Stimulated activated CD4-positive, alpha-beta T cell treated with anti-CD3 and anti-CD28 coated beads, Interleukin-1b, Interleukin-23, amount 100 ng/mL, for 1 hour (primary cell): ENCODE measurements at regions not wholly inside any gene's neighbourhood (a gene's known extent, or its start where the extent isn't known, plus 50 kb on each side); places are given as distances from the start of the nearest gene placed in this dataset.

Source experiments
- DNase-seq, 2 donors: peaks; one replicate each; pipeline ENCODE4 v3.0.0-alpha.2; 2020; ENCODE audit warnings: low read depth in 2 of 2

- DNase-seq, result no peak
These were observed 461.2 kb downstream of the FLRT2 start for GRCh38 chr14:85991156-85991555.

DNA sequence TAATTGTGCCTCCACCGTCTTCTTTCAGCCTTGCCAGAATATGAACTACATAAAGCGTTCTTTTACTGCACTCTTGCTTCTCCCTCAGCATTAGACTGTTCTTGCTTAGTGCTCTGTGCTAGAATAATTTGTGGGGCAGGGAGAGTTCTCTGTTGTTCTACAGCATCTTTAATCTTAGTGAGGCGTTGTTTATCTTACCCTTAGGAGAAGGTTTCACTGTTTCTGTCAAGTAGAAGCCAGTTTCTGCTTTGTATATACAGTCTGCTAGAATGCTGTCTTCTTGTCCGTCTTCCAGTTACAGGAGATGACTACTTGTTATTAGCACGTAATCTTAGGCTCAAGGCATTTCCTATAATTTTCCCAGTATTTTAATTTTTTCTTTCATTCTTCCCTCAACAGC, 458.0 kb downstream of the FLRT2 start:
- no peak for DNase-seq

DNA sequence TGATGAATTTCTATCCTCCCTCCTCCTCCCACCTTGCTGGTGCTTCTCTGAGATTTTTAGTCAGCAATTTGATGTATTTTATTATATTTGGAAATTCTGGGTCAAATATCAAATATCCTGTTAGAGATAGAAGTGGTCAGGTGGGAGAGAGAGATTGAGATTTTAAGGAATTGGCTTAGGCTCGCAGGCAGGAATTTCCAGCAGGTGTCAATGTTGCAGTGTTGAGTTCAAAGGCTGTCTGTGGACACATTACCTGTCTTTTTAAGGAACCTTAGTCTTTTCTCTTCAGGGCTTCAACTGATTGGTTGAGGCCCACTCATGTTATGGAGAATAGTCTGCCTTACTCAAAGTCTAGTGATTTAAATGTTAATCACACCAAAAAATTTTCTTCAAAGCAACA, 457.3 kb downstream of the FLRT2 start:
- DNase-seq, result no peak

DNA sequence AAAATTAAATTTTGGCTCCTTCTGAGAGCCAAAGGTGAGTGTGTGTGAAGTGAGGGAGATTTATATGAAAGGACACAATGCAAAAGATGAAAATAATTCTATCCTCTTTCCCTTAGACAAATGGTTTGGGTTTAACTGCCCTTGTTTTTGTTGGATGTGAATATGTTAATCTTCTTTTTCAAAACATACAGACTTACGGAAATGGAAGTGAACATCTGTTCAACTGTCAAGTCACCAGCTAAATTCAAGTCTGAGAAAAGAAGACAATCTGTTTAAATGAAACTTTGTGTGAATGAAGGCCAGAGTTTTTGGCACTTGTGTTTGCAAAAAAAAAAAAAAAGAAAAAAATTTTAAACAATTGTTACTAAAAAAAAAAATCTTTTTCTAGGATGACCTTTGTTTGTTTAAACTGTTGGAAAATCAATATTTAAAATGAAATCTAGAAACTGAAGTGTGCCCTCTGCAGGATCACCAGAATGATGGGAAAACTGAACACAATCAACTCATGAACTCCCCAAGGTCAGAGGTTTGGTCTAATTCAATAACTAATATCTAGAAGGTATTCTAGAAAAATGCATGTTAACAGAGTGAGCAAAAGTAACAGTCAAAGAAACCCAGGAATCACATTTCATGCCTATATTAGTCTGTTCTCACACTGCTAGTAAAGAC, 448.8 kb downstream of the FLRT2 start:
- no peak for DNase-seq

DNA sequence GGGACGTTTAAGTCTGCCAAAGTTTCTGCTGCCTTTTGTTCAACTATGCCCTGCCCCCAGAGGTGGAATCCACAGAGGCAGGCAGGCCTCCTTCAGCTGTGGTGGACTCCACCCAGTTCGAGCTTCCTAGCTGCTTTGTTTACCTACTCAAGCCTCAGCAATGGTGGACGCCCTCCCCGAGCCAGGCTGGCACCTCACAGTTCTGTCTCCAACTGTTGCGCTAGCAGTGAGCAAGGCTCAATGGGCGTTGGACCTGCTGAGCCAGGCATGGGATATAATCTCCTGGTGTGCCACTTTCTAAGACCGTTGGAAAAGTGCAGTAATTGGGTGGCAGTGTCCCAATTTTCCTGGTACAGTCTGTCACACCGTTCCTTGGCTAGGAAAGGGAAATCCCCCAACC, 444.7 kb downstream of the FLRT2 start:
- no peak for DNase-seq

DNA sequence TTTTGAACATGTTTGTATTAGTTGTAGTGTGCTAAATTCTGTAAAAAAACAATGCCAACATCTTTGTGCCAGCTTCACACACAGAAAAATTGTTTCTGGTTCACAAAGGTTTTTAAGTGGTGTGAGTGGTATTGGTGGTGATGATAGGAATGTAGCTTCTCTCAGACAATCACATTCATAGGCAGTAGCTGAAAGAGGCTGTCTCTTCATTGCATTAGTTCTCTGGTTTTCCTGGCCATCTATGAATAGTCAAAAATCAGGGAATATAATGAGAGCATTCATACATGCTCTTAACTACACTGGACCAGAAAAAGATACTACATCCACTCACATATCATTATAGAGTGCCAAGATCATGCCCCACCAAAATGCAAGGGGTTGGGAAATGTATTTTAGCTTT, 433.5 kb downstream of the FLRT2 start:
- DNase-seq, result no peak

DNA sequence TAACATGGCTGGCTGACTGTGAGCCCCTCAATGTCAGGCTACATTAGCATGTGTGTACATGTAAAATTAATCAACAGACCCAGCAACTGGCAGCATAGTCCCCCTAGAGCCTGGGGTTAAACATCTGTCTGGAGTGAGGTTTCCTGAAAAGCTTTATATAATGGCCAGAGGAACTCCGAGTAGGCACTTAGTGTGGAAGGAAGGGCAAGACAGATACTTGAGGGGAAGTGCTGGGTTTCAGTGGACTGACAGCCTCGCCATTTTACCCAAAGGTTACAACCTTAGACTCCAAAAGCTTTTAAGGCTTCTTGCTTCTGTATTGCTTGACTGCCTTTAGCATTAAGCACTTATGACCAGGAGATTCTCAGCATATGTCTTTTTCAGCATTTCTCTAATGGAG, 430.8 kb downstream of the FLRT2 start:
- no peak for DNase-seq

GRCh38 chr14:85959063-85959462, 429.1 kb downstream of the FLRT2 start:
- no peak for DNase-seq

GRCh38 chr14:85958069-85958468, 428.1 kb downstream of the FLRT2 start:
- no peak for DNase-seq

GRCh38 chr14:85953265-85953664, 423.3 kb downstream of the FLRT2 start:
- no peak for DNase-seq

DNA sequence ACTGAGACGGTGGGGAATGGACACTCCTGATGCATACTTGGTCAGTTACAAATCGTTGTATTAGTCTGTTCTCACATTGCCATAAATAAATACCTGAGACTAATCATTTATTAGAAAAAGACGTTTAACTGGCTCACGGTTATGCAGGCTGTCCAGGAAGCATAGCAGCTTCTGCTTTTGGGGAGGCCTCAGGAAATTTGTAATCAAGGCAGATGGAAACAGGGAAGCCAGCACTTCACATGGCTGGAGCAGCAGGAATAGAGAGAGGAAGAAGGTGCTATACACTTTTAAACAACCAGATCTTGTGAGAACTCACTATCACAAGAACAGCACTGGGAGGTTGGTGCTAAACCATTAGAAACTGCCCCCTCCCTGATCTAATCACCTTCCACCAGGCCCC, 418.2 kb downstream of the FLRT2 start:
- DNase-seq, result no peak

DNA sequence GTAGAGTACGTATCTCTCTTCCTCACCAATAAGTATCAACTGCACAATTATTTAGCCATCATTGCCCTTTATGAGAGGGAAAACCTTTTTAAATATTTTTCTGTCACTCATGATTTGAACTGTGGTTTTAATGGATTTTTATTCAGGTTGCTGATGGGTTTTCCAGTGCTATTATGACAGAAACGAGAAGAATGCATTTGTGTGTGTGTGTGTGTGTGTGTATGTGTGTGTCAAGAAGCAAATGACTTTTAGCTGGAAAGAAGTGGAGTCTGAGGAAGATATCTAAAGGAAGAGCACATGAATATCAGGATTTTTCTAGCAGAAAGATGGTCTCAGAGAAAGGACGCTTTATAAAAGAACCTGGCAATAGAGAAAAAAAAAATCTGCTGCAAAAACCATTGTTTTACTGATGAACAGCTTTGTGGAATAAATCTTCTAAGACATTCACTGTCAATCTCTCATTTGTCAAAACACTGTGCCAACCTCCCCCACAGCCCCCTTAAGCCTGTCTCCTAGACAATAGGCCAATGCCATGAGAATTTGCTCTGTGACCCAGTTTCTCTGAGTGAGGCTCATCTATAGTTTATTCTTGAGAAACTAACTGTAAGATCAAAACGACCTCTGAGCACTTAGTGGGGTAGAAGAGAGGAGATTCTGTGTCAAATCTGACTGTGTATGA, 417.7 kb downstream of the FLRT2 start:
- no peak for DNase-seq

DNA sequence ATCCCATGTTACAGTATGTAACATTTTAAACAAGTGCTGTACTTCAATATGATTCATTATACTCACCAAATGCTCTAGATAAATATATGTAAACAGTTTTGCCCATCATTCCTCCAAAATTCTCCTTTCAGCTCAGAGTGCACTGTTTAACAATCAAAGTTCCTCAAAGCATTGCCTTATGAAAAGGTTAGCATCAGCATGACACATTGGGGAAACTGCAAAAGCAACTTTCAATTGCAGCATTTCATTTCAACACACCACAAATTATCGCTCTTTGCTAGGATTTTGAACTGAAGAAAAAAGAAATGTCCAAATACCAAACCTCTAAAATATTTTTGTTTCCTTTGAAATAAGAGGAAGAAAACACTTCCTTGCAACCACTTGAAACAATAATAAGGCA, 413.2 kb downstream of the FLRT2 start:
- DNase-seq, result no peak

- no peak for DNase-seq
These were observed 404.9 kb downstream of the FLRT2 start for GRCh38 chr14:85934886-85935254.

GRCh38 chr14:85934123-85934885, 404.4 kb downstream of the FLRT2 start:
- DNase-seq, result peak; percentile 2 to 5

- DNase-seq, result no peak
These were observed 391.3 kb downstream of the FLRT2 start for GRCh38 chr14:85921241-85921640.

- no peak for DNase-seq
These were observed 387.8 kb downstream of the FLRT2 start for GRCh38 chr14:85917716-85918115.

DNA sequence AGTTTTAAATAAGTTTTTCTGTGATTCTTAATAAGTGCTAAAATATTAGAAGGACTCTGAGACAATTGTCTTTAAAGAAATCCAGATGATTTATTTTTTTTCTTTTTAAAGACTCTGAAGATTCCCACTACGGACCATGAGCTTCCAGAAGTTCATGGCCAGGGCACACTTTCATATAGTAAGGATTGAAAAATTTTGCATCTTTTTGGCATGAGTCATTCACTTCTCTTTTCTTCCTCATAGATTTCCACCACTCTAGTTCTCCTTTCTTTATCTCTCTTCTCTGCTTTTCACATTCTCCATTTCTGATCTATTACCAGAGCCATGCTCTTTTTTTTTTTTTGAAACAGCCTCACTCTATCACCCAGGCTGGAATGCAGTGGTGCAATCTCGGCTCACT, 385.8 kb downstream of the FLRT2 start:
- DNase-seq, result no peak

- no peak for DNase-seq
These were observed 382.2 kb downstream of the FLRT2 start for GRCh38 chr14:85912141-85912540.

GRCh38 chr14:85911044-85911443, 381.1 kb downstream of the FLRT2 start:
- DNase-seq, result no peak

GRCh38 chr14:85909581-85909980, 379.6 kb downstream of the FLRT2 start:
- DNase-seq, result no peak

DNA sequence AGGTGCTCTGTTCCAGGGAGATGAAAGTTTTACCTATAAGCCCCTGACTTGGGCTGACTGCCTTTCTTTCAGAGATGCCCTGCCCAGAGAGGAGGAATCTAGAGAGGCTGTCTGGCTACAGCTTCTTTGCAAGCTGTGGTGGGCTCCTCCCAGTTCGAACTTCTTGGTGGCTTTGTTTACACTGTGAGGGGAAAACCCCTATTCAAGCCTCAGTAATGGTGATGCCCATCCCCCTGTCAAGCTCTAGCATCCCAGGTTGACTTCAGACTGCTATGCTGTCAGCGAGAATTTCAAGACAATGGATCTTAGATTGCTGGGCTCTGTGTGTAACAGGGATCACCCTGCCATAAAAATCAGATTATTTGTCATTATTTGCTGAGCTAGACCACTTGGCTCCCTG, 377.6 kb downstream of the FLRT2 start:
- DNase-seq, result no peak

- no peak for DNase-seq
These were observed 367.9 kb downstream of the FLRT2 start for GRCh38 chr14:85897808-85898207.
